IgD-negative memory B cell (primary cell): ENCODE measurements at regions not wholly inside any gene's neighbourhood (a gene's known extent, or its start where the extent isn't known, plus 50 kb on each side); places are given as distances from the start of the nearest gene placed in this dataset.
"Not testable (repeated sequence)": the region's sequence is repeated elsewhere in the genome, so short reads cannot be mapped to it uniquely, and the experiment has no call there.

Experiments used
- H3K27ac Mint-ChIP-seq, 3 donors: one replicate each; pipeline ENCODE4 v1.8.0; 2020 to 2022; ENCODE audit warnings: mild to moderate bottlenecking in 3 of 3, mixed read lengths in 3 of 3, moderate library complexity in 1 of 3
- H3K27me3 Mint-ChIP-seq: one replicate; pipeline ENCODE4 v1.8.0; 2021; ENCODE audit warnings: mixed read lengths
- H3K36me3 Mint-ChIP-seq: one replicate; pipeline ENCODE4 v1.8.0; 2020; ENCODE audit warnings: mild to moderate bottlenecking, mixed read lengths
- H3K4me1 Mint-ChIP-seq, 3 donors: one replicate each; pipeline ENCODE4 v1.8.0; 2020 to 2022; ENCODE audit warnings: mixed read lengths in 3 of 3, mild to moderate bottlenecking in 1 of 3
- H3K4me3 Mint-ChIP-seq, 4 donors: one replicate each; pipeline ENCODE4 v1.8.0; 2020 to 2022; ENCODE audit warnings: mild to moderate bottlenecking in 4 of 4, mixed read lengths in 4 of 4, moderate library complexity in 3 of 4
- H3K9me3 Mint-ChIP-seq, 3 donors: one replicate each; pipeline ENCODE4 v1.8.0; 2020 to 2021; ENCODE audit warnings: mixed read lengths in 3 of 3, mild to moderate bottlenecking in 1 of 3

DNA sequence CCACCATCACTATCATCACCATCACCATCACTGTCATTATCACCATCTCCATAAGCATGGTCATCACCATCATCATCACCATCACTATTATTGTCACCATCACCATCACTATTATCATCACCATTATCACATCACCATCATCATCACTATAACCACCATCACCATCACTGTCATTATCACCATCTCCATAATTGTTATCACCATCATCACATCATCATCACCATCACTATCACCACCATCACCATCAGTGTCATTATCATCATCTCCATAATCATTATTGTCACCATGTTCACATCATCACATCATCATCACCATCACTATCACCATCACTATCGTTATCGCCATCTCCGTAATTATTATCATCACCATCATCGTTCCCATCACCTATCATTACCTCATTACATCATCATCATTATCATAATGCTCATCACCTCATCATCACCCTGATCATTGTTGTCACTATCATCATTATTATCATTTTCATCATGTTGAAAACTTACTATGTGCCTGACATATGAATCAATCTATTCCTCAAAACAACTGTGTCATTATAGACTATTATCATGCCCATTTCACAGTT is 280.3 kb upstream of the HS6ST1 start:
- H3K4me1 Mint-ChIP-seq: no peaks in the 10 kb centered on the region
- H3K9me3 Mint-ChIP-seq: no peaks in the 10 kb centered on the region
- no peak overlapping the region for H3K27ac Mint-ChIP-seq
- H3K4me3 Mint-ChIP-seq: no peak overlapping the region
- no peaks in the 10 kb centered on the region for H3K36me3 Mint-ChIP-seq
- no peaks in the 10 kb centered on the region for H3K27me3 Mint-ChIP-seq

DNA sequence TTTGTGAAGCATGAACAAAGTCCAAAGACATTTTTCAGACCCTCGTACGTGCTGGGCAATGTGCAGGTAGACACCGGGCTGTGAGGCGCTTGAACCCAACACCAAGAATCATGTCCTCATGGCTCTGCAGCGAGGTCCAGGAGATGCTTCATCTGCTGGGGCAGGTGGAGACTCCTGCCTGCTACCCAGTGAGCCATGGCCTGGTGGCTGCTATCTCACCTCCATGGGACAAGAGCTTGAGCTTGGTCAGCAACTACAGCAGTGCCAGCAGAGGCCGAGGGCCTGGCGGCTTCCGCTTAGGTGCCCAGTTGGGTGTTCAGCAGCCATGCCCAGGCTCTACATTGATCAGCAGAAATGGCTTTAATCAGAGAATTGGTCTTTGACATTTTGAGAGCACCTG is 281.0 kb upstream of the HS6ST1 start:
- H3K4me1 Mint-ChIP-seq: no peaks in the 10 kb centered on the region

GRCh38 chr2:128600581-128601297 is 282.1 kb upstream of the HS6ST1 start:
- Mint-ChIP-seq H3K4me3 (no peak overlapping the region), H3K9me3 (no peaks in the 10 kb centered on the region), H3K36me3 (no peaks in the 10 kb centered on the region), H3K27ac (no peak overlapping the region), H3K4me1 (no peaks in the 10 kb centered on the region), H3K27me3 (no peaks in the 10 kb centered on the region)

More for the DNA sequence above, 281.0 kb upstream of the HS6ST1 start:
- H3K4me3 Mint-ChIP-seq: no peak overlapping the region
- H3K9me3 Mint-ChIP-seq: no peaks in the 10 kb centered on the region
- no peak overlapping the region for H3K27ac Mint-ChIP-seq
- no peaks in the 10 kb centered on the region for H3K36me3 Mint-ChIP-seq
- H3K27me3 Mint-ChIP-seq: no peaks in the 10 kb centered on the region

DNA sequence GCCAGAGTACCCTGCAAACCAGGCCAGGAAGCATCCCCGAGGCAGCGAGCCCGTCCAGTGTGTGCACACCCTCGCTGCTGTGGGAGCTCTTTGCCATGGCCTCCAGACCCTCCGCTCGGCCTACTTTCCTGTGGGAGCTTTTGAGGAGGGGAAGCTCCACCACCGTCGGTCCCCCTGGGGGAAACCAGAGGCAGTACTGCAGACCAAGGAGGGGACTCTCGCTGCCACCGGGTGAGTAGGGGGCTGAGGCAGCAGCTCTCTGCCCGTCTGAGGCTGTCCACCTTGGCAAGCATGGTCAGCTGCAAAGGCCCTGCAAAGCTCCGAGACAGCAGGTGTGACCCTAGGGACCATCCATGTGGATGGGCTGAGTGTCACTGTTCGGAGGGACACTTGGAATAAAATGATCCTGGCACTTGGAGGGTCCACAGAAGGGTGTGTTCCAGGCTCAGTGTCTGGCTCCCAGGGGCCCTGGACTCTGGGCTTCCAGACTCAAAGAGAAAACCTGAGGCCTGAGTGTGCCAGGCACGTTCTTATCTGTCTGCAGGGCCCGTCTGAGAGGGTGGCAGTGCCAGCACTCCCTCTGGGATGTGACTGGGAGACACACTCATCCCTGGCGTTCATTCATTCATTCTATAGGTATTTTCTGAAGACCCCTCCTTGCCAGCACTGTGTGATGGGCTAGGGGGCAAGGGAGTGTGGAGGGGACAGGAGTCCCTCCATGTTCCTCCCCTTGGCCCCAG is 282.8 kb upstream of the HS6ST1 start:
- Mint-ChIP-seq H3K27me3 (no peaks in the 10 kb centered on the region), H3K36me3 (no peaks in the 10 kb centered on the region), H3K9me3 (no peaks in the 10 kb centered on the region), H3K4me1 (no peaks in the 10 kb centered on the region), H3K4me3 (no peak overlapping the region), H3K27ac (no peak overlapping the region)

- Mint-ChIP-seq H3K4me3 (no peak overlapping the region), H3K27ac (no peak overlapping the region)
Measured at GRCh38 chr2:128602038-128602698, 283.5 kb upstream of the HS6ST1 start.

DNA sequence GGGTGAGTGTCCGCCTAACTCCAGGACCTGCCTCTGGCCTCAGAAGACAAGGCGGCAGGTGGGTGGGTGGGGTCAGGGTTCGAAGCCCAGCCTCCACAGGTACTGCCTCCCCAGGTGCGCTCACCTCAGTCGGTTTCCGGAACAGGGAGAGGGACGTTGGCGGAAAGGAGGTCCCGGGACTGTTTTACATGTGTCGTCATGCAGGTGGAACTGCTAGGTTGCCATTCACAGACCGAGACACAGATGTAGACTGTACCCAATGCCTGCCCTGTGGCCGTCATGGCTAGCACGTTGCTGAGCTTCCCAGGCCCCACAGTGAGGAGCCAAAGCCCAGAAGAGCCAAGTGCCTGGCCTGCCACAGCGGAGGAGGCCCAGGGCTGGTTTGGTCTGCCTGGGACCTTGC is 284.0 kb upstream of the HS6ST1 start:
- Mint-ChIP-seq H3K27ac (no peak overlapping the region), H3K27me3 (no peaks in the 10 kb centered on the region)

More at GRCh38 chr2:128602038-128602698, 283.5 kb upstream of the HS6ST1 start:
- H3K36me3 Mint-ChIP-seq: no peaks in the 10 kb centered on the region
- no peaks in the 10 kb centered on the region for H3K4me1 Mint-ChIP-seq
- no peaks in the 10 kb centered on the region for H3K9me3 Mint-ChIP-seq
- H3K27me3 Mint-ChIP-seq: no peaks in the 10 kb centered on the region

DNA sequence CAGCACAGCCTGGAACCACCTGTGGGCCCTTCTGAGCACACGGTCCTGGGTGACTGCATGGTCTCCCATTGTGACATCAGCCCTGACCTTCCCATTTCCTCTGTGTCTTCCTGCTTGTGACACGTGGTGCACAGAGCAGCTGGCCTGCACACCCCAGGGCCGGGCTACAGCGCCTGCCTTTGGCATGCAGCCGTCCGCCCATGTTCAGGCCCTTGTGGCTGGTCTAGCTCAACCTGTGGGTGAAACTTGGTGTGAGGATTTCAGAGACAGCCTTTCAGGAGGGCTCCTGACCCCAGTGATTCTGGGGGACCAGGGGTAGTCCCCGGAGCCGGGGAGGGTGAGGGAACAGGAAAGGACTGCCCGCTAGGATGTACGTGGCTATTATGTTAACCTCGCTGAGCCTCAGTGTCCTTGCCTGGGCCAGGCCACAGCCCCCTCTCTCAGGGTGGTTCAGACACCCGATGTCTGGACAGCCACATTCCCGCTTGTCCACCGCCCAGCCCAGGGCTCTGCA is 284.8 kb upstream of the HS6ST1 start:
- Mint-ChIP-seq H3K27ac (no peak overlapping the region), H3K9me3 (no peaks in the 10 kb centered on the region), H3K27me3 (no peaks in the 10 kb centered on the region), H3K4me3 (no peak overlapping the region), H3K36me3 (no peaks in the 10 kb centered on the region), H3K4me1 (no peaks in the 10 kb centered on the region)

More for the DNA sequence above, 284.0 kb upstream of the HS6ST1 start:
- no peak overlapping the region for H3K4me3 Mint-ChIP-seq
- H3K36me3 Mint-ChIP-seq: no peaks in the 10 kb centered on the region
- no peaks in the 10 kb centered on the region for H3K4me1 Mint-ChIP-seq
- no peaks in the 10 kb centered on the region for H3K9me3 Mint-ChIP-seq

- Mint-ChIP-seq H3K4me1 (no peaks in the 10 kb centered on the region), H3K27ac (no peak overlapping the region), H3K27me3 (no peaks in the 10 kb centered on the region), H3K4me3 (no peak overlapping the region), H3K36me3 (no peaks in the 10 kb centered on the region), H3K9me3 (no peaks in the 10 kb centered on the region)
Measured at GRCh38 chr2:128604045-128604444, 285.4 kb upstream of the HS6ST1 start.

- H3K4me3 Mint-ChIP-seq, H3K9me3 Mint-ChIP-seq, H3K36me3 Mint-ChIP-seq, H3K27me3 Mint-ChIP-seq, H3K27ac Mint-ChIP-seq, H3K4me1 Mint-ChIP-seq: not testable (repeated sequence)
Measured at GRCh38 chr2:128604581-128604980, 285.9 kb upstream of the HS6ST1 start.

DNA sequence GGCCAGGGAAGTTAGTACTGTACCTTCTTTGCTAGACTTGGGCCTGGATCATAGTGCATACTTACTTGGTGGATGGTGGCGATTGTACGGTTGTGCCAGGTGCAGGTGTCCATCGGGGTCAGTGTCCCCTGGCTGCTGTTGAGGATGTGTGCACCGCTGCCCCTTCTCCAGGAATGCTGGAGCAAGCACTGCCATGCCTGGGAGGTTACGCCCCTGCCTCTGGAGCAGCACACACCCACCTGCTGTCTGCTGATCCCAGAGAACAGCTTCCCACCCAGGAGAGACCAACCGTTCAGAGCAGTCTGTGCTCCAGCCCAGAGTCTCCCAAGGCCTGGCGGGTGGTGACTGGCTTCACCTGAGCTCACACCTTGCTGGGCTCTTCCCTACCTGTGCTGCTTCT is 286.8 kb upstream of the HS6ST1 start:
- Mint-ChIP-seq H3K4me3 (no peak overlapping the region), H3K4me1 (no peaks in the 10 kb centered on the region), H3K9me3 (no peaks in the 10 kb centered on the region), H3K27me3 (no peaks in the 10 kb centered on the region), H3K27ac (no peak overlapping the region), H3K36me3 (no peaks in the 10 kb centered on the region)

DNA sequence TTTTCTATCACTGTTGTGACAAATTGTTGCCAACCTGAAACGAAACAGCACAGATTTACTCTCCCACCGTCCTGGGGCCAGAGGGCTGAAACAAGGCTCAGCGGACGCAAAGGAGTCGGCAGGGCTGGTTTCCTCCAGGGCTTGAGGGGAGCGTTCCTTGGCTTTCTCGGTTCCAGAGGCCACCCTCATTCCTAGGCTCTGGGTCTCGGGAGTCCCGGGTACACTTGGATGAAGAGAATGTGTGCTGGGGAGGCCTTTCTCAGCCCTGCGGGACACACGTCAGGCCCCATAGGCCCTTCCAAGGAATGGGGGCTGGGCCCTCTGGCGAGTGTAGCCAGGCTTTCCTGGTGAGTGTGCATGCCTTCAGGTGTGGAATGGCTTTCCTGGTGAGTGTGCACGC is 287.3 kb upstream of the HS6ST1 start:
- Mint-ChIP-seq H3K27me3 (peaks cover 3% of the 10 kb centered on the region), H3K4me1 (no peaks in the 10 kb centered on the region), H3K9me3 (no peaks in the 10 kb centered on the region), H3K4me3 (no peak overlapping the region), H3K36me3 (no peaks in the 10 kb centered on the region), H3K27ac (no peak overlapping the region)

DNA sequence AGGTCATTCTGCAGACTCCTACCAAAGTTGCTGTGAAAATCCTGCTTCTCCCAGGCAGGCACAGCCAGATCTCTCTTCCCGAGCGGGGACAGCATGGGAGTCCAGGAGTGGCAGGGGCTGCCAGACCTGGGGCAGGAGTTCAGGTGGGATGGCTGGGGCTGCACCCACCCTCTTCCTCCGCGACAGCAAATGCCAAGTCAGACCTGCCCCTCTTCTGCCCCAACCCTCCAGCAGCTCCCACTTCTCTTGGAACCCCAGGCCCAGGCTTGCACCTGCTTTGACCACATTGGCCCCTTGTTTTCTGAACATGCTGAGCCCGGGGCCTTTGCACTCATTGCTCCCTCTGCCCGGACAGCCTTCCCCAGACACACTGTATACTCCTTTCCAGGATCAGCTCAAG is 288.2 kb upstream of the HS6ST1 start:
- no peaks in the 10 kb centered on the region for H3K36me3 Mint-ChIP-seq
- H3K9me3 Mint-ChIP-seq: no peaks in the 10 kb centered on the region
- H3K27ac Mint-ChIP-seq: peak overlapping the region in 1 of 3 donors; percentile 1

GRCh38 chr2:128607440-128607839 is 288.8 kb upstream of the HS6ST1 start:
- peaks cover 4% of the 10 kb centered on the region for H3K27me3 Mint-ChIP-seq
- no peaks in the 10 kb centered on the region for H3K36me3 Mint-ChIP-seq
- no peaks in the 10 kb centered on the region for H3K9me3 Mint-ChIP-seq
- H3K4me1 Mint-ChIP-seq: no peaks in the 10 kb centered on the region
- no peak overlapping the region for H3K27ac Mint-ChIP-seq
- no peak overlapping the region for H3K4me3 Mint-ChIP-seq

More for the DNA sequence above, 288.2 kb upstream of the HS6ST1 start:
- no peak overlapping the region for H3K4me3 Mint-ChIP-seq
- H3K27me3 Mint-ChIP-seq: peaks cover 4% of the 10 kb centered on the region
- no peaks in the 10 kb centered on the region for H3K4me1 Mint-ChIP-seq

DNA sequence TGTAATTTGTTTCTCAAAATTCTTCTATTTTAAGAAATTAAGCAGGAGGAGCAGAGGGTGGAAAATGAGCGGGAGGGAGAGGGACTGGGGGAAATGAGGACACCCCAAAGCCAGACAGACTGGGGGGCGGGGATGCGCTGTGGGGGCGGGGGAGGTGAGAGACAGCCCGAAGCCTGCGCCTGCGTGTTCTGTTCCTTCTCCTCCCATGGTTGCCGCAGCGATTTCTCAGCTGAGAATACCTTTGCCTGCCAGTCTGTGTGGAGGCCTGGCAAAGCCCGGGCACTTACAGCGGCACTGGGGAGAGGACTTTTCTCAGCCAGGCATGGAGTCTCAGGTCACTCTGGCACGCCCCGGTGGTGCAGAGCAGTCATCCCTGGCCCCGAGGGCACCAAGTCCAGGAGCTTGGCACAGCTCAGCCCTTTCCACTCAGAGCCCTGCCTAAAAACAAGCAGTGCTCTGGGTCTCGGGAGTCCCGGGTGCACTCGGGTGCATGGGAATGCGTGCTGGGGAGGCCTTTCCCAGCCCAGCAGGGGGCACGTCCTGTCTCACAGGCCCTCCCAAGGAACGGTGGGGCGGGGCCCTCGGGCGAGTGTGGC is 289.3 kb upstream of the HS6ST1 start:
- Mint-ChIP-seq H3K36me3 (no peaks in the 10 kb centered on the region), H3K4me1 (no peaks in the 10 kb centered on the region), H3K27me3 (peaks cover 4% of the 10 kb centered on the region), H3K4me3 (no peak overlapping the region), H3K9me3 (no peaks in the 10 kb centered on the region), H3K27ac (no peak overlapping the region)
